Heart right ventricle (tissue), 16 donors: ENCODE measurements at regions not wholly inside any gene's neighbourhood (a gene's known extent, or its start where the extent isn't known, plus 50 kb on each side); places are given as distances from the start of the nearest gene placed in this dataset.
A peak's percentile ranks its signal among the peaks of the same experiment; 100 is the strongest.

Experiments used
- ATAC-seq, 8 donors: fragments of 200-7000 bp; cut with Tn5 transposase; one replicate each; pipeline ENCODE4 v1.9.1; 2020; ENCODE audit warnings: mild to moderate bottlenecking in 8 of 8, moderate library complexity in 8 of 8, moderate number of reproducible peaks in 1 of 8
- DNase-seq, 2 donors: peaks; one replicate each; pipeline ENCODE4 v3.0.0-alpha.2; 2020
- H3K27ac ChIP-seq, 10 donors: fragments of 200-600 bp; sonication (generic) in 2 of 10; one replicate each; pipeline versions ENCODE4 v1.5.0 to v1.8.0; 2020 to 2022; ENCODE audit warnings: mild to moderate bottlenecking in 3 of 10
- H3K27me3 ChIP-seq, 7 donors: fragments of 200-600 bp; one replicate each; pipeline ENCODE4 v1.8.0; 2021 to 2022; ENCODE audit warnings: mild to moderate bottlenecking in 2 of 7
- H3K36me3 ChIP-seq, 9 donors: fragments of 200-600 bp; sonication (generic) in 1 of 9; one replicate each; pipeline versions ENCODE4 v1.5.0 to v1.8.0; 2020 to 2022; ENCODE audit warnings: mild to moderate bottlenecking in 2 of 9
- H3K4me1 ChIP-seq, 9 donors: fragments of 200-600 bp; sonication (generic) in 1 of 9; one replicate each; pipeline versions ENCODE4 v1.5.0 to v1.8.0; 2020 to 2022; ENCODE audit warnings: mild to moderate bottlenecking in 4 of 9
- H3K4me3 ChIP-seq, 10 donors: fragments of 200-600 bp; sonication (generic) in 2 of 10; one replicate each; pipeline versions ENCODE4 v1.5.0 to v1.8.0; 2020 to 2022; ENCODE audit warnings: mild to moderate bottlenecking in 7 of 10, moderate library complexity in 2 of 10
- H3K9me3 ChIP-seq, 11 donors: fragments of 200-600 bp in 10 of 11; sonication (generic) in 2 of 11; one replicate each; pipeline versions ENCODE4 v1.5.0 to v1.8.0; 2013 to 2022; ENCODE audit warnings: mild to moderate bottlenecking in 2 of 11, control low read depth in 1 of 11, moderate library complexity in 1 of 11
- CTCF ChIP-seq, 9 donors: fragments of 200-600 bp; sonication (generic) in 2 of 9; IDR thresholded peaks; one replicate each; pipeline versions ENCODE4 v1.5.0 to v1.8.0; 2021 to 2022; ENCODE audit warnings: antibody characterized with exemption in 9 of 9, mild to moderate bottlenecking in 5 of 9, moderate library complexity in 1 of 9
- WGBS, 2 donors: extraction: QIAGEN DNeasy Blood & Tissue Kit; methylation state at CpG; one replicate each; pipeline ENCODE4 v1.1.7; 2013; ENCODE audit warnings: inconsistent platforms in 1 of 2; 5-methylcytosine and 5-hydroxymethylcytosine counted together
- intact Hi-C, 10 donors: fragments of 100-400 bp; cut with DNase I; formaldehyde crosslinking; loops; one replicate each; pipeline versions ENCODE4 v1.11.1 to v1.14.2; 2022
- donor health status: Arrhythmogenic right ventricular cardiomyopathy.
- donor health status: ischemic (EF 13 %, LVEDD 7.1; RV severe dilation, severe dysfunction).
- donor health status: healthy with polysubstance abuse.
- donor health status: DM: no; HTN: yes; CAD: no.
- donor health status: DM: no; HTN: no; CAD: no.
- donor health status: ischemic (EF 25% LVEDD 6.9; RV normal size, moderate dysfunction).
- donor health status: ischemic (EF 25% LVEDD 5.7; RV mildly dilated, moderate dysfunction).
- donor health status: healthy.
- donor health status: DM: yes; HTN: yes; CAD: no.
- donor health status: Ischemic cardiomyopathy.
- donor health status: ischemic (EF 35%, LVEDD 5.7; RV mildly dilated, moderate dysfunction).
- donor health status: nonischemic (EF 11% LVEDD 7.7; RV severe dilation, severe dysfunction).
- donor health status: DM: yes; HTN: yes; CAD: no.
- donor health status: PGD.
- donor health status: ischemic (EF 29% LVEDD 5.4; RV normal size, mild dysfunction).
- donor health status: nonischemic (EF 23%, LVEDD 6.1; RV moderate dilation, normal function).

- intact Hi-C loops, result no loop called here
- no peaks in the 10 kb centered on the region for H3K4me1 ChIP-seq
- DNase-seq (no peak), ATAC-seq (no peak)
- TF ChIP-seq CTCF (IDR thresholded peaks at IDR 0.05), result no peak
- no peak overlapping the region for H3K27ac ChIP-seq
- no peak overlapping the region for H3K4me3 ChIP-seq
- peaks cover 0 to 16% (median 0%) of the 10 kb centered on the region in 7 donors for H3K27me3 ChIP-seq
- 88 to 92% methylated on average over 2 of the region's 2 CpGs for WGBS, 2 donors
- H3K9me3 ChIP-seq, result no peaks in the 10 kb centered on the region
- no peaks in the 10 kb centered on the region for H3K36me3 ChIP-seq
These were observed 351.0 kb downstream of the SS18 start for GRCh38 chr18:25739376-25739775.

- Histone ChIP-seq H3K27ac (no peak overlapping the region), H3K4me1 (no peaks in the 10 kb centered on the region), H3K4me3 (no peak overlapping the region), H3K36me3 (no peaks in the 10 kb centered on the region), H3K27me3 (peaks cover 0 to 17% (median 0%) of the 10 kb centered on the region in 7 donors), H3K9me3 (no peaks in the 10 kb centered on the region)
- TF ChIP-seq CTCF (IDR thresholded peaks at IDR 0.05), result no peak
- intact Hi-C loops, result no loop called here
- DNase-seq (no peak), ATAC-seq (peak in 1 of 8 donors; percentile 15)
- 67 to 75% methylated on average over 7 of the region's 7 CpGs for WGBS, 2 donors
These were observed 352.6 kb downstream of the SS18 start for GRCh38 chr18:25737710-25738311.

GRCh38 chr18:25736516-25736915, 353.9 kb downstream of the SS18 start:
- no peak overlapping the region for H3K27ac ChIP-seq
- intact Hi-C loops, result no loop called here
- peaks cover 0 to 15% (median 0%) of the 10 kb centered on the region in 7 donors for H3K27me3 ChIP-seq
- H3K9me3 ChIP-seq, result no peaks in the 10 kb centered on the region
- no peaks in the 10 kb centered on the region for H3K4me1 ChIP-seq
- ATAC-seq (no peak), DNase-seq (no peak)
- 75 to 77% methylated on average over 5 of the region's 5 CpGs for WGBS, 2 donors
- H3K4me3 ChIP-seq, result no peak overlapping the region
- no peak for TF ChIP-seq CTCF (IDR thresholded peaks at IDR 0.05)
- H3K36me3 ChIP-seq, result no peaks in the 10 kb centered on the region

GRCh38 chr18:25735459-25735858, 355.0 kb downstream of the SS18 start:
- H3K27ac ChIP-seq, result no peak overlapping the region
- no peak overlapping the region for H3K4me3 ChIP-seq
- peaks cover 0 to 8% (median 0%) of the 10 kb centered on the region in 11 donors for H3K9me3 ChIP-seq
- no peak for DNase-seq
- H3K36me3 ChIP-seq, result no peaks in the 10 kb centered on the region
- H3K27me3 ChIP-seq, result peaks cover 0 to 24% (median 0%) of the 10 kb centered on the region in 7 donors
- no peak for ATAC-seq
- TF ChIP-seq CTCF (IDR thresholded peaks at IDR 0.05), result no peak
- 54 to 68% methylated on average over 8 of the region's 8 CpGs for WGBS, 2 donors
- no peaks in the 10 kb centered on the region for H3K4me1 ChIP-seq
- intact Hi-C loops, result no loop called here
